ENCODE measurements at regions not wholly inside any gene's neighbourhood (a gene's known extent, or its start where the extent isn't known, plus 50 kb on each side); places are given as distances from the start of the nearest gene placed in this dataset.

- Histone ChIP-seq H4K91ac (ENCODE audit: insufficient read depth, low read depth, low read length) (no peak overlapping the region), H3K79me1 (ENCODE audit: low read depth in 1 of 2, low read length in 2 of 2) (no peaks in the 10 kb centered on the region), H2BK20ac (ENCODE audit: low read depth, low read length) (no peak overlapping the region), H2BK15ac (ENCODE audit: low read depth, low read length) (no peak overlapping the region), H2BK120ac (ENCODE audit: low read depth, low read length) (no peak overlapping the region), H3K4ac (ENCODE audit: low read depth, low read length) (no peak overlapping the region), H3K9ac (ENCODE audit: low read depth, low read length) (no peak overlapping the region), H3K23ac (ENCODE audit: low read depth, low read length) (no peak overlapping the region), H3K27ac (ENCODE audit: insufficient read depth, low read length) (no peak overlapping the region), H2AFZ (replicated peaks; ENCODE audit: low read length, poor library complexity) (no peak overlapping the region), H2AK5ac (ENCODE audit: low read depth, low read length) (no peak overlapping the region), H3K4me1 (ENCODE audit: control insufficient read depth, insufficient read depth, low read length) (no peaks in the 10 kb centered on the region), H3K36me3 (ENCODE audit: control insufficient read depth, insufficient read depth, low read length) (no peaks in the 10 kb centered on the region), H4K5ac (ENCODE audit: low read depth, low read length) (no peak overlapping the region), H3K14ac (replicated peaks; ENCODE audit: low read depth, low read length) (no peak overlapping the region), H4K8ac (ENCODE audit: low read depth in 2 of 2, low read length in 2 of 2) (no peak overlapping the region), H3K4me2 (ENCODE audit: low read depth, low read length) (no peak overlapping the region), H3K27me3 (ENCODE audit: control insufficient read depth, insufficient read depth, low read length) (peaks cover 17% of the 10 kb centered on the region), H3K4me3 (ENCODE audit: insufficient read depth, low read depth, low read length) (no peak overlapping the region), H3K56ac (ENCODE audit: extremely low read depth, insufficient read depth, low read length) (no peak overlapping the region), H4K20me1 (ENCODE audit: insufficient read depth, low read length) (no peaks in the 10 kb centered on the region), H2AK9ac (replicated peaks; ENCODE audit: low read depth, low read length, poor library complexity) (no peak overlapping the region), H3K9me3 (ENCODE audit: control insufficient read depth, insufficient read depth, low read length) (no peaks in the 10 kb centered on the region), H3K18ac (ENCODE audit: low read depth, low read length) (no peak overlapping the region), H2BK5ac (ENCODE audit: low read depth, low read length, poor library complexity, severe bottlenecking) (no peak overlapping the region), H3K9me1 (ENCODE audit: insufficient read depth, low read length) (0 out of 2 replicates have a peak, but pooled peaks cover 3% of the 10 kb centered on the region)
- intact Hi-C loops (cut with micrococcal nuclease) (no loop called here), in situ Hi-C loops (cut with MboI; ENCODE audit: low sequenced_read_pairs) (no loop called here), dilution Hi-C loops (cut with HindIII; ENCODE audit: low sequenced_read_pairs, unreplicated experiment) (no loop called here)
- CTCF ChIA-PET: no interaction called here
- TF ChIP-seq POLR2A (IDR thresholded peaks at IDR 0.05; ENCODE audit: low read depth, low read length): no peak
- TF ChIP-seq CEBPB (IDR thresholded peaks at IDR 0.05; ENCODE audit: low read depth, low read length): no peak
- TF ChIP-seq SMC3 (IDR thresholded peaks at IDR 0.05; ENCODE audit: low read depth, low read length): no peak
- TF ChIP-seq ELK1 (IDR thresholded peaks at IDR 0.05; ENCODE audit: borderline replicate concordance, low read depth, low read length): no peak
- no peak for TF ChIP-seq CTCF (conservative IDR thresholded peaks at IDR 0.05; ENCODE audit: low read depth, low read length)
- no peak for TF ChIP-seq RAD21 (IDR thresholded peaks at IDR 0.05; ENCODE audit: low read length)
- TF ChIP-seq NFE2L2 (IDR thresholded peaks at IDR 0.05; ENCODE audit: low read depth, low read length): no peak
- TF ChIP-seq FOS (IDR thresholded peaks at IDR 0.05; ENCODE audit: low read depth, low read length): no peak
- TF ChIP-seq USF2 (IDR thresholded peaks at IDR 0.05; ENCODE audit: low read depth, low read length): no peak
- no peak for TF ChIP-seq BHLHE40 (IDR thresholded peaks at IDR 0.05; ENCODE audit: low read depth, low read length)
- no peak for TF ChIP-seq RCOR1 (IDR thresholded peaks at IDR 0.05; ENCODE audit: insufficient replicate concordance, low read length)
- TF ChIP-seq MXI1 (IDR thresholded peaks at IDR 0.05; ENCODE audit: borderline replicate concordance, low read depth, low read length): no peak
- no peak for TF ChIP-seq MAFK (IDR thresholded peaks at IDR 0.05; ENCODE audit: low read depth, low read length)
- no peak for TF ChIP-seq MAZ (IDR thresholded peaks at IDR 0.05; ENCODE audit: borderline replicate concordance, low read depth, low read length)
- no TSS peak for BruUV-seq (replicated peaks)
- DNase-seq (no peak), ATAC-seq (ENCODE audit: low read depth) (no peak)
- WGBS, 2 experiments (ENCODE audit: extremely low coverage in 2 of 2, insufficient read length in 1 of 2): no CpG with 5 or more reads among the region's 1 CpG
- POLR2A ChIA-PET (ENCODE audit: unreplicated experiment): no interaction called here
Observed at GRCh38 chr1:223466151-223466550, 72.9 kb downstream of the CCDC185 start.

Measured in IMR-90 (cell line).